ENCODE measurements at regions not wholly inside any gene's neighbourhood (a gene's known extent, or its start where the extent isn't known, plus 50 kb on each side); places are given as distances from the start of the nearest gene placed in this dataset.
"Not testable (repeated sequence)": the region's sequence is repeated elsewhere in the genome, so short reads cannot be mapped to it uniquely, and the experiment has no call there.

DNA sequence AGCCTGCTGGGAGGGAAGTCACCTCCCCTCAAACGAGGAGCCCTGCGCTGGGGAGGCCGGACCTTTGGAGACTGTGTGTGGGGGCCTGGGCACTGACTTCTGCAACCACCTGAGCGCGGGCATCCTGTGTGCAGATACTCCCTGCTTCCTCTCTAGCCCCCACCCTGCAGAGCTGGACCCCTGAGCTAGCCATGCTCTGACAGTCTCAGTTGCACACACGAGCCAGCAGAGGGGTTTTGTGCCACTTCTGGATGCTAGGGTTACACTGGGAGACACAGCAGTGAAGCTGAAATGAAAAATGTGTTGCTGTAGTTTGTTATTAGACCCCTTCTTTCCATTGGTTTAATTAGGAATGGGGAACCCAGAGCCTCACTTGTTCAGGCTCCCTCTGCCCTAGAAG, 435.5 kb downstream of the OR4F29 start:
- TF ChIP-seq, protein P1, sequence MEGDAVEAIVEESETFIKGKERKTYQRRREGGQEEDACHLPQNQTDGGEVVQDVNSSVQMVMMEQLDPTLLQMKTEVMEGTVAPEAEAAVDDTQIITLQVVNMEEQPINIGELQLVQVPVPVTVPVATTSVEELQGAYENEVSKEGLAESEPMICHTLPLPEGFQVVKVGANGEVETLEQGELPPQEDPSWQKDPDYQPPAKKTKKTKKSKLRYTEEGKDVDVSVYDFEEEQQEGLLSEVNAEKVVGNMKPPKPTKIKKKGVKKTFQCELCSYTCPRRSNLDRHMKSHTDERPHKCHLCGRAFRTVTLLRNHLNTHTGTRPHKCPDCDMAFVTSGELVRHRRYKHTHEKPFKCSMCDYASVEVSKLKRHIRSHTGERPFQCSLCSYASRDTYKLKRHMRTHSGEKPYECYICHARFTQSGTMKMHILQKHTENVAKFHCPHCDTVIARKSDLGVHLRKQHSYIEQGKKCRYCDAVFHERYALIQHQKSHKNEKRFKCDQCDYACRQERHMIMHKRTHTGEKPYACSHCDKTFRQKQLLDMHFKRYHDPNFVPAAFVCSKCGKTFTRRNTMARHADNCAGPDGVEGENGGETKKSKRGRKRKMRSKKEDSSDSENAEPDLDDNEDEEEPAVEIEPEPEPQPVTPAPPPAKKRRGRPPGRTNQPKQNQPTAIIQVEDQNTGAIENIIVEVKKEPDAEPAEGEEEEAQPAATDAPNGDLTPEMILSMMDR (IDR thresholded peaks at IDR 0.05): not testable (repeated sequence)
- not testable (repeated sequence) for TF ChIP-seq POLR2A (IDR thresholded peaks at IDR 0.05)
